ENCODE measurements at regions not wholly inside any gene's neighbourhood (a gene's known extent, or its start where the extent isn't known, plus 50 kb on each side); places are given as distances from the start of the nearest gene placed in this dataset.
"Not testable (repeated sequence)": the region's sequence is repeated elsewhere in the genome, so short reads cannot be mapped to it uniquely, and the experiment has no call there.

DNA sequence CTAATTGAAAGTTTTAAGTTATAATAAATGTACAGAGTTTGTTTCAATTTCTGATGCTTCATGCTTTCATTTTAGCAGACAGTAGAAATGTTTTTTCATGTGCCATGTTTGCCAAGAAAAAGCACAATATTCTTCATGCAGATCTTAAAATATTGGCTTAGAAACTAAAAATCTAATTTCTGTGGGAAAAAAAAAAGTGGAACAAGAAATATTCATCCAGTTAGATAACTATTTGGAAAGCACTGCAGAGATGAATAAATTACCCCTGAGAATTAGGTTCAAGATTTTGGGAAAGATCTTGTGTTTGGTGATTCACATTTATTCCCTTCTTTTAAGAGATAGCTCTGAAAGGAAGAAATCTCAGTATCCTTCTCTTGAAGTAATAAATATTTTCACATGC is 912.5 kb downstream of the C4orf33 start:
- DNase-seq (ENCODE audit: low read depth) = no peak

DNA sequence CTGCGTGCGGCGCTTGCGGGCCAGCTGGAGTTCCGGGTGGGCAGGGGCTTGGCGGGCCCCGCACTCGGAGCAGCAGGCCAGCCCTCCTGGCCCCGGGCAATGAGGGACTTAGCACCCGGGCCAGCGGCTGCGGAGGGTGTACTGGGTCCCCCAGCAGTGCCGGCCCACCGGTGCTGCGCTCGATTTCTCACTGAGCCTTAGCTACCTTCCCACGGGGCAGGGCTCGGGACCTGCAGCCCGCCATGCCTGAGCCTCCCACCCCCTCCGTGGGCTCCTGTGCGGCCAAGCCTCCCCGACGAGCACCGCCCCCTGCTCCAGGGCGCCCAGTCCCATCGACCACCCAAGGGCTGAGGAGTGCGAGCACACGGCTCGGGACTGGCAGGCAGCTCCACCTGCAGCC is 916.9 kb downstream of the C4orf33 start:
- not testable (repeated sequence) for DNase-seq (ENCODE audit: low read depth)

DNA sequence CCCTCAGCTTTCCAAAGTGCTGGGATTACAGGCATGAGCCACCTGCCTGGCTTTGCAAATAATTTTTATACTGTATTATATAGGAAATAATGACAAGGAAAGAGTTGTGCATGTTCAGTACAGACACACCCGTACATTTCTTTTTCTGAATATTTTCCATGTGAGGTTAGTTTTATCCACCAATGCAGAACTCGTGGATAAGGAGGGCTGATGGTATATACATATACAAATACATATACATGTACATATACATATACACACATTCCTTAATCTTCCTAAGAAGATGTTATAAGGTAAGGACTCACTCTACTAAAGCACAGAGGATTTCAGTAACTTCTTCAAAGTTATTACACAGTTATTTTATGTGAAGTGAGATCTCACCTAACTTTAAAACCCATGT is 925.8 kb downstream of the C4orf33 start:
- no peak for DNase-seq (ENCODE audit: low read depth)

DNA sequence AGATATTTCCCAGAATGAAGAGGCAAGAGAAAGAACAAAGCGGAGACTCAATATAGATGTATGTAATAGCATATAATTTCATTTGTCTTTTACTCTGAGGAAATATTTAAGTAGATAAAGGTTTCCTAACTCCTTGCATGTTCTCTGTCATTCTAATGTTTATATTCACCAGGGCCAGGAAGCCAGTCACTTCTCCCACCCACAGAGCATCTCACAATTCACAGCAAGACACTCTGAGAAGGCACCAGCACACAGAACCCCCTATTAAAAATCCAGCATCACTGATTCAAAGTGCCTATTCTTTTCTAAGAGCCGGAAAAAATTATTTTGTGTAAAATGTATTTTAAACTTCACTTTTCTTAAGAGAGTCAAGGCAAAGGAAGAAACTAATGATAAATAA is 927.1 kb downstream of the C4orf33 start:
- DNase-seq (ENCODE audit: low read depth) = no peak

DNA sequence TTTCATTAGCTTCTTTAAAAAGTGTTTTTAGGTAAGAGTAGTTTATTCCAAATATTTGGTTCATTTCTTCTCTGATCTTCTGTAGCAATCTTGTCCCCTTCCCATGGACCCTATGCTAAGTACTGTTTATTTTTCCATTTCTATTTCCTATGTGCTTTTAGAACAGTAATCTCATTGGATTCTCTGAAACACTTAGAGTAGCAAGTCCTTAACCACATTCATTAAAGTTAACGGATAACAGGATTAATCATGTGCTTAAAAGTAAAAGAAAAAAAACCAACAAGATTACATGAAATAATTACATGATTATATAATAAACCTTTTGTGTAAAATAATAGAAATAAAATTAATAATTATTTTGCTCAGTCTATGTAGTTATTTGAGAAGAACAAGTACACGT is 929.7 kb downstream of the C4orf33 start:
- DNase-seq (ENCODE audit: low read depth) = no peak

DNA sequence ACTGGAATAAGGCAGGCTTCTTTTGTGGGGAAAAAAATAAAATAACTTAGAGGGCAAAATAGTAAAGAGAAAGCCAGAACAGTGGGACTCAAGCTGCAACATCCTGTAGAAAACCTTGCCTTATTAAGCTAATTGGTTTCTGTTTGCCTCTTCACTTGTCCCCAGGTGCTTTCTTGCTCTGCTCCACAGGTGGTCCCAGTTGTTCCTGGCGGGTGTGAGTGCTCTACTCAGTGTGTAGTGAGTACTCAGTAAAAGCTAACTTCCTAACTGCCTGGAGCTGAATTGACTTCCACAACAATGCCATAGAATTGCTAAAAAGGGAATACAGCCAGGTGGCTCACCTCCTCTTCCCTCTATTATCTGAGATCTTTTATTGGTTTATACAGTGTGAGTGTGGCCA is 930.2 kb downstream of the C4orf33 start:
- no peak for DNase-seq (ENCODE audit: low read depth)

DNA sequence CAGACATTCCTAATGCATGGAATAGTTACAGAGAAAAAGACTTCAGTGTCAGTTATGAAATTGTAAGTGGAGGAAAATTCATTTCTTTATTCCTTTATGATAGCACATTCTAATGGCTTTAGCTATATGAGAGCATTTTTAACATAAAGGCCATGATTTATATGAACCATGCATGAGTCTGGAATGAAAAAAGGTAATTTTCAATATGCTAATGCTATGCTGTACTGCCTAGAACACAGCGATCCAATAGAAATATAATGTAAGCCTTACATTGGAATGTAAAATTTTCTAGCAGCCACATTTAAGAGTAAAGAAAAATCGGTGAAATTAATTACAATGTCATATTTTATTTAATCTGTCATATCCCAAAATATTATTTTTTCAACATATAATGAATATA is 932.0 kb downstream of the C4orf33 start:
- DNase-seq (ENCODE audit: low read depth) = no peak

DNA sequence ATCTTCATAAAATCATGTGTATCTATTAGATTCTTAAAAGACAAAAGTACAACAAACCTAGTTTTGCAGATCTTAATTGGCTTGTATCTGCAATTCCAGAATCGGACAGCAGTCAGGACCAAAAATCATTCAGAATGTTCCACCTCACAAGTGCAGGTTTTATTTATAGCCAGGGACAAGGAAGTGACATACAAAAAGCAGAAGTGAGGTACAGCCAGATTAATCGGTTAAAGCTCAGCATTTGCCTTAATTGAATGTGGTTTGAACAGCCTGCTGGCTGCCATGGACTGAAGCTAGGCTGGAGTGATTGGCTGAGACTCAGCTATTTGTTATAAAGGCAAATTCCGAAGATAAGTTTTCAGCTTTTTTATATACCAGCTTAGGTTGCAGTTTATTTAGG is 932.6 kb downstream of the C4orf33 start:
- no peak for DNase-seq (ENCODE audit: low read depth)

DNA sequence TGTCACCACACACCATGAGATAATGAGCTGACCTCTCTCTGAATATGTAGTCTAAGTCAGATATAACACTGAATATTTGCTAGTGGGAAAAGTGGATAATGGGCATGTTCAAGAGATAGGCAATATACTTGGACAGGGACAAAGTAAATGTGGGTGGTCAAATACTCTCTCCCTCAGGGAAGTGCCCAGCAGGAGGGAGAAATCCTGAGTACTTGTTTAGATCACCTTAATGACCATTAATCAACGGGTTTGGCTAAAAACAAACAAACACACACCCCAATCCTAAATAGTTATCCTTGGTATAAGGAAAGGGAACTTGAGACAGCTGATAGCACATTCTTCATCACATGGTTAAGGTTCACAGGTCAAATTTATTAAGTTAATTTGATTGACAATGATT is 933.5 kb downstream of the C4orf33 start:
- no peak for DNase-seq (ENCODE audit: low read depth)

DNA sequence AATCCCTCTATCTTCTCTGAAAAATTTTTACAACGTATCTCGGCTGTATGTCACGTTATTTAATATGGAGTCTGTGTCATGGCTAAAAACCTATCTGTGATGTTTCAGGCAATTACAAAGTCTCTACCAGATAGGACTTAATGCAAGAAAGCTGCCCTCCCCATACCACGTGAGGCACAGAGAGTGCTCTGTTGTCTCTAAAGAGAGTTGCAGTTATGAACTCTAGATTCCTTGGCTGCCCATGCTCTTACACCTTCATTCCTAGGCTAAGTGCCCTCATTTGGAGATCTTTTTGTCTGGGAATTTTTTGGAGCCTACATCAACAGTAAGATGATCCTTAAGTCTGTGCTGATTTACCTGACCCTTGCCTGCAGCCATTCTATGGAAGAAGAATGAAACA is 935.9 kb downstream of the C4orf33 start:
- no peak for DNase-seq (ENCODE audit: low read depth)

DNA sequence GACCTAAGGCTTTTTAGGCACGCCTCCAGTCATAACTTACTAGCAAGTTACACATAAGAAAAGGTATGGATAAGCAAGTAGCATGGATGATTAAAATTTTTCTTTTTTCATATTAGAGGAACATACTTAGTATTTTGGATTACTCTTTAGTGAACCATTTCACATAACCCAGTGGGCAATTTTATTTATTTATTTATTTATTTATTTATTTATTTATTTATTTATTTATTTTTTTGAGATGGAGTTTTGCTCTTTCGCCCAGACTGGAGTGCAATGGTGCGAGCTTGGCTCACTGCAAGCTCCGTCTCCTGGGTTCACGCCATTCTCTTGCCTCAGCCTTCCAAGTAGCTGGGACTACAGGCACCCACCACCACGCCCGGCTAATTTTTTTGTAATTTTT is 937.7 kb downstream of the C4orf33 start:
- DNase-seq (ENCODE audit: low read depth) = not testable (repeated sequence)

DNA sequence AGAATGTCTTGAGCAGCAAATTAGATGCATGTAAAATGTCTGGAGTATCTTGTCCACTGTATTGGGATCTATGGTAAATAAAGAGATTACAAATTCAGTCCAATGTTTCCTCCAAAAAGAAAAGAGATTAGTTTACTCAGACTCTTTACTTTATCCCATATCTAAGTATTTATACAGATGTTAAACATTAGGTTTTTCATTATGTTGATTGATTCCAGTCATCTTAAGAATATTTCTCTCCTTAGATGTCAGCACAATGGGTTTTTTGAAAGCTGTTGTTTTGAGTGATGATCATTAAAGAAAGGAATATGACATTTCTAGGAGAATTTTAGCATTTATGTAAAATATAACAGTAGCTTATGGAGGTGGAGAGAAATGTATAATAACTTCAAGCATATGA is 938.9 kb downstream of the C4orf33 start:
- no peak for DNase-seq (ENCODE audit: low read depth)

DNA sequence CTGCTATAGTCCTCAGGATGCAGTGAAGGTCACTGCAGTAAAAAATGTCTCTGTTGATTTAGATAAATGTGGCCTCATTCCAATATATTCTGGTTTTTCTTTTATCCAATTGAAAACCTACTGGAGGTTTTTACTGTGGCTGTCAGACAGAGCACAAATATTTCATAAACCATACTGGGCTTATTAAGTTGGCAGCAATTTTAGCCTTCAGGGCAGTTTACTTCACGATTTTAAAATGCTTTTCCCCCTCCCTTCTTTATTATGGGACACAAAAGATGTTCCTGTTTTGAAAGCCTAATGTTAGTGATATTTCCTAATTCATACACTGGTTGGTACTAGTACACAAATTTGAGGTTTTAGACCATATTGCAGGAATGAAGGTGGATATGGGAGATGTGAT is 939.4 kb downstream of the C4orf33 start:
- DNase-seq (ENCODE audit: low read depth) = no peak

DNA sequence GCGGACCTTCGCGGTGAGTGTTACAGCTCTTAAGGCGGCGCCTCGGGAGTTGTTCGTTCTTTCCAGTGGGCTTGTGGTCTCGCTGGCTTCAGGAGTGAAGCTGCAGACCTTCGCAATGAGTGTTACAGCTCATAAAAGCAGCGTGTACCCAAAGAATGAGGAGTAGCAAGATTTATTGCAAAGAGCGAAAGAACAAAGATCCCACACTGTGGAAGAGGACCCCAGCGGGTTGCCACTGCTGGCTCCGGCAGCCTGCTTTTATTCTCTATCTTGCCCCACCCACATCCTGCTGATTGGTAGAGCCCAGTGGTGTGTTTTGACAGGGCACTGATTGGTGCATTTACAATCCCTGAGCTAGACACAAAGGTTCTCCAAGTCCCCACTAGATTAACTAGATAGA is 941.9 kb downstream of the C4orf33 start:
- not testable (repeated sequence) for DNase-seq (ENCODE audit: low read depth)

DNA sequence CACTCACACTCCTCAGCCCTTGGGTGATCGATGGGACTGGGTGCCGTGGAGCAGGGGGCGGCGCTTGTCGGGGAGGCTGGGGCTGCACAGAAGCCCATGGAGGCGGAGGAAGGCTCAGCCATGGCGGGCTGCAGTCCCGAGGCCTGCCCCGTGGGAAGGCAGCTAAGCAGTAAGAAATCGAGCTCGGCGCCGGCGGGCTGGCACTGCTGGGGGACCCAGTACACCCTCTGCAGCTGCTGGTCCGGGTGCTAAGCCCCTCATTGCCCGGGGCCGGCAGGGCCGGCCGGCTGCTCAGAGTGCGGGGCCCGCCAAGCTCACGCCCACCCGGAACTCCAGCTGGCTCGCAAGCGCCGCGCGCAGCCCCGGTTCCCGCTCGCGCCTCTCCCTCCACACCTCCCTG is 942.6 kb downstream of the C4orf33 start:
- not testable (repeated sequence) for DNase-seq (ENCODE audit: low read depth)

DNA sequence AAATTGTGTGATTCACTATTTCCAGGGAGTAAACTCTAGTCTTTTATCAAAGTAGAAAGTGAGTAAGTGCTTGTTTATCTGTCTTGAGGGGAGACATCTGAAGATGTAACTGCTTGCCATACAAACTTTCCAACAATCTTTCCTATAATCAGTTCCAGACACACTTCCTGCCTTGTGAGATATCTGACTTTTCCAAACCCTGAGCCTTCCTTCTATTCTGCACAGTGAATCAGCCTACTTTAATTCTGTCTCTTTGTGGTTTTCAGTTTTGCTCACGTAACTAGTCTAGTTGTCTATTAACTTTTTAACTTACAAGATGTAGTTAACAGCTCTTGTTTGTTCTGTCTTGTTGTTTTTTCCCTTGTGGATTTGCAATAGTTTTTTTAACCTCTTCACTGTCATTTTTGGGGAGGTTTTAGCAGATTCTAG is 947.8 kb downstream of the C4orf33 start:
- peak; percentile 2 for DNase-seq (ENCODE audit: low read depth)

DNA sequence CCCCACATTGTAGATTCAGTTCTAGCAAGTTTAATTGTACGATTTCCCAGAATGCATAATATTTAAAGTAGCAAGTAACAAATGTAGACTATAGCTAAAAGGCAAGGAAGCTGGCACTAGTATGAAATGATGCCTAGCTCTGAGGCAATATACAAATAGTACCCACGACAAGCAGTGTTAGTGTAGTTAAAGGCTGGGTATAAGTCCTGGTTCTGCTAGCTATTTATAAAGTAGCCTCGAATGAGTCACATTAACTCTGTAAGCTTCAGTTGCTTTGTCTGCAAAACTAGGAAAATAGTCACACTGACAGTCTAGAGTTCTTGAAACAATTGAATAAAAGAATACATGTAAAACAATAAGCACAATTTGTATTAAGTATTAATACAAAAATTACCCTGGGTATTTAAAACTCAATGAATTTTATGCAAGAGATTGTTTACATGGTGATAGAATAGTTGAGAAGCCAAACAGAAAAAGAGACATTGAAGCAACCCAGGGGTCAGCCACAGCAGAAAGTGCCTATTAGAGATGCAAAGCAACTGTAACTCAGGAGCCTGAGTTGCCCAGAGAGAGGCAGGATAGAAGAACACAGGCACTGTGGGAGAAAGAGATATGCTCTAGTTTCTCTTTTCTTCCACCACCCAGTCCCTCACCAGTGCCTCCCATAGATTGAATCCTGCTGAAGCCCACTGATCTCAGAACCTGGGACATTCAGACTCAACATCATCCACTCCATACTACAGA is 949.0 kb downstream of the C4orf33 start:
- DNase-seq (ENCODE audit: low read depth) = no peak

DNA sequence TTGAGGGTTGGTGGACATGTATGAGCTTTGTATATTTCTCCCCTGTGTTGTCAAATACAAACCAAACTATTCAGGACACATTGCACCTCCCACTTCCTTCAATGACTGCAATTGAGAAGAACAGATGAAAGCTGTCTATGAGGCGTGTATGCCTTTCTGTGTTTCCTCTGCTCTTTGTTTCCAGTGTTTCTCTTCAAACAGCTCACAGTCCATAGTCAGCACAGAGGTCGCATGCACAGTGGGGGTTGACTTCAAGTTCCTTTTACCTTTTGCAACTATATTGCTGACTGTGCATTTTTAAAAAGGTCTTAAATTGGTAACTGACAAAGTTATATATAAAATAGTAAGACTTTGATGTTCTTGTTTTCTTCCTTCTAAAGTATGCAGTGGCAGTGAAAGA is 957.8 kb downstream of the C4orf33 start:
- no peak for DNase-seq (ENCODE audit: low read depth)

DNA sequence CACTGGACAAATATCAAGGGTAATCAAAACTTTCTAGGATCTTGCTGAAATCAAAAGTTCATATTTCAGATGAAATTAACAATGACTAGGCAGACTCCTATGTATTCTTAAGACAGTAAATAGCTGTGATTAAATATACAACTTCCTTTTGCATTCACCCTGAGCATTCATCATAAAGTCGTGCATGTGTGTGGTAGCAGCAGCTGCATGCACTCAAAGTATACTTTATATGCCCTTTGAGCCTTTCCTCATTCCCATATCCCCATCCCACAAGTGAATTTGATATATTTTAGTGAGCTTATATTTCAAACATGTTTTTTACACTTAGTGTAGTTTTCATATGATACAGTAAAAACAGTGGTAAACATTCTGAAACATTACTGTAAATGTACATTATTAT is 959.0 kb downstream of the C4orf33 start:
- DNase-seq (ENCODE audit: low read depth) = no peak

DNA sequence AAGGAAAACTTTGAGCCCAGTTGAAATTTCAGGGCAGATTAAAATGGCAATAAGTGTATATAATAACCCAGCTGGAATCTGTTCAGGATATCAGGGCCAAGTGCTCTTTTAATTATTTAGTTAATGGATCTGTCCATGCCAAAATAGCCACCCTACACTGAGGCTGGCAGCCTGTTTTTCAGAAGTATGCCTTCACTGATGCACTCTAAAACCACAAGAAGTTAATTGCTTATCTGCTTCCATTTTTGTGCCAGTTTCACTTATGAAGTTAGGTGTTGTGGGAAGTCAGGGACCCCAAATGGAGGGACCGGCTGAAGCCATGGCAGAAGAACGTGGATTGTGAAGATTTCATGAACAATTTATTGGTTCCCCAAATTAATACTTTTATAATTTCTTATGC is 960.3 kb downstream of the C4orf33 start:
- DNase-seq (ENCODE audit: low read depth) = no peak

DNA sequence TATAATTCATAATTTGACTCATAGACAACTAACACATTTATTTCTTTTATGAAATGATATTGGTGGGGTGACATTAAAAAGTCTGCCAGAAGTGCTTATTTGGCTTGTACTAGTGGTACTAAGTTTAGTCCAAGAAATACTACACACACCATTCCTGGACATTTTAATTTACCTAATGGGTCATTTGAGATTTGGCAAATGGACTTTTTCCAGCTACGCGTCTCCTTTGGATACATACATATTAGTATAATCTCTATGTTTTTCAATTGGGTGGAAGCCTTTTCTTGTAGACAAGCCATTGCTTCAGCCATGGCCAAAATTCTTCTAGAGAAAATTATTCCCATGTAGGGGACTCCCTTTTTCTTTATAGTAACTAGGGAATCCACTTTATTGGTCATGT is 968.5 kb downstream of the C4orf33 start:
- no peak for DNase-seq (ENCODE audit: low read depth)

DNA sequence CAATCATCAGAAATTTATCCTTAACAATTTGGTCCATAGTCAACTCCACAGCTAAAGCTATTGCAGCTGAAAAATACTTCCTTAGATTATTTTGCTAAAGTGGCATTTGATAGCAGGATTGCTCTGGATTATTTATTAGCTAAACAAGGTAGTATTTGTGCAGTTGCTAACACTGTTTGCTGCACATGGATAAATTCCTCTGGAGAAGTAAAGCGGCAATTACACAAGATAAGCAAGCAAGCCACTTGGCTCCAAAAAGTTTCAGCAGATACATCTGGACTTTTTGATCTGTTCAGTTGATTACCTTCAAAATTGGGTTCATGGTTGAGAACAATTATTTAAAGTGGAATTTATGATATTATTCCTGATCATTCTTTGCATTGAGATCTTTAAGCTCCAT is 971.5 kb downstream of the C4orf33 start:
- DNase-seq (ENCODE audit: low read depth) = no peak

DNA sequence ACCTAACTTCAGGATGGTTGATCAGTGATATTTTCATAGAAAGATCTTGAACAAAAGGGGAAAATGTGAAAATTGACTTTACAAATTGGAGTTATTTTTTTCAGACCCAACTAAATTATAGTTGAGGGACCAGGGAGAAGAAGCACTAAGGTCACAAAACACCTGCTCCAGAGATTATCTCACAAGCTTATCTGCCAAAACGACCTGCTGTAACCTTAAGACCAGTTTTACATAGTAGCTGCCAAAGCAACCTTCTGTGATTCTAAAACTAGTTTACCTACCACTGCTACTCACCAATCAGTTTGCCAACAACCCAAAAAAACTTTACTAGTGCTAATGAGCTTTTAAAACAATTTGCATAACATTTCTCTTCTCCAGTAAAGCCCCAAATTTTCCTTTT is 972.1 kb downstream of the C4orf33 start:
- no peak for DNase-seq (ENCODE audit: low read depth)

DNA sequence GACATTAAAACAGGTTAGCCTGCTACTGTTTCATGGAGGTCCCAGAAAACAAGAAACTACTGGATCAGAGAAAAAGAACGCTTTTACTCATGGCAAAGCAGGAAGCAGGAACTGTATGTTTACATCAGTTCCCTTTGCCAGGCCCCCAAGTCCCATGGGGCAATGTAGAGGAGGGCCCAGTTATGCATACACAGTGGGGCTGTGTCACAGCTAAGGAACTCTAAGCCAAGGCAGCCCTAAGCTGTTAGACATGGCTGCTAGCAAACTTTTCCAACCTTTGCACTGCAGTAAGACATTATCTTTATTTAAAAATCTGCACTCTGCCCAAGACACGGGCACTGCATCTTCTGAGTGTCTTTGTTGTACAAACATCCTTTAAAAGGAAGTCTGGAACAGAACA is 975.8 kb downstream of the C4orf33 start:
- DNase-seq (ENCODE audit: low read depth) = no peak

Data from stromal cell of bone marrow (primary cell).